SKM-1 treated with dmso at 0.1 percent for 144 hours (cell line): ENCODE measurements at regions not wholly inside any gene's neighbourhood (a gene's known extent, or its start where the extent isn't known, plus 50 kb on each side); places are given as distances from the start of the nearest gene placed in this dataset.

Source experiments
- DNase-seq: peaks from one replicate; lab custom pipeline; 2025; ENCODE audit not compliant: unreplicated experiment; lab: John Stamatoyannopoulos, UW

GRCh38 chr21:16011719-16012118 is 281.9 kb downstream of the USP25 start:
- no peak for DNase-seq

DNA sequence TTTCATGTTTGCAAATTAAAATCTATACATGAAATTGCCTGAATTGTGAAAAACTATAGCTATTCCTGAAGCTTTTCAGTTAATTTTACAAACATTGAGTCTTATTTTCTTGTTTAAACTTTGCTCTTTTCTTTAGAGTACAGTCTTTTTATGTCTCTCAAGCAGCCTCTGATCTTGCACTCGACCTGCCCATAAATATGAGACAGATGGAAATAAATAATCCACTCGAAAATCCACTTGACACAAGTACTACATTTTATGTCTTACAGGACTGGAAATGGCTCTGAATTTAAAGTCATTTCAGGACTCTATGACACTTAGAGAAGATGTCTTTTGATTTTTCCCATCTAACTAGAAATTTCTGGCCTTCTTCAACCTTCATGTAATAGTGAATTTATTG is 283.8 kb downstream of the USP25 start:
- DNase-seq, result no peak

GRCh38 chr21:16020878-16021277 is 291.1 kb downstream of the USP25 start:
- no peak for DNase-seq

DNA sequence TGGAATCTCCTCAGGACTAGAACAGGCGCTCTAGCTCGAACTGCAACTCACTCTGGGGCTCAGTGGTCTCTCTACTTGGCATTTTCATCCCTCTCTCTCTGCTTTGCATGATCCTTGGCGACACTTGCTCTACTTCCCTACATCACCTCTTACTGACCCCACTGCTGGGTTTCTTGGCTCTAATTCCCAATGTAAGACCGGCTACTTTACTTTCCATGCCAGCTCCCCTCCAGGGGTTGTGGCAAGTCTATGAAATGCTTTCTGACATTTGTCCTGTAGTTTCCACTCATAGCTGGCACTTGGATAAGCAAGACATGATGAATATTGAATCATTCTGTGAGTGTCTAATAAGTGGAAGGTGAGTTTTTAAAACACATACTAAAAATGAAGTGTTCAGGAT is 292.3 kb downstream of the USP25 start:
- no peak for DNase-seq

DNA sequence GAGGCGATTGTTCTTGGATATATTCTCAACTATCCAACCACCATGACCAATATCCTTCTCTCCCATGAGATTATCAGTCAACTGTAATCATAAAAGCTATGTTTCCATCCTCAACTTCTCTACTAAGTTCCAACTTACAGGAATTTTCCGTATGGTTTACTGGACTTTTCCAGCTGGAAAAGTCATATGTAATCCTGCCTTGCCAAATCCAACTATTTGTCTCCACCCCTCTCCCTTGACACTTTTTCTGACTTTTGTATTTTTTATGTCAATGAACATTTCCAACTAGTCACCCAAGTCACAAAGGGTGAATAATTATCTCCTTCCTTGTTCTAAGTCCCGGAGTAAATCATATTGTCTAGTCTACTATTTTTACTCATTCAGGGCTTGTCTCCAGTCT is 293.1 kb downstream of the USP25 start:
- no peak for DNase-seq

GRCh38 chr21:16028142-16028541 is 298.4 kb downstream of the USP25 start:
- DNase-seq, result no peak

GRCh38 chr21:16028941-16029464 is 299.2 kb downstream of the USP25 start:
- no peak for DNase-seq

DNA sequence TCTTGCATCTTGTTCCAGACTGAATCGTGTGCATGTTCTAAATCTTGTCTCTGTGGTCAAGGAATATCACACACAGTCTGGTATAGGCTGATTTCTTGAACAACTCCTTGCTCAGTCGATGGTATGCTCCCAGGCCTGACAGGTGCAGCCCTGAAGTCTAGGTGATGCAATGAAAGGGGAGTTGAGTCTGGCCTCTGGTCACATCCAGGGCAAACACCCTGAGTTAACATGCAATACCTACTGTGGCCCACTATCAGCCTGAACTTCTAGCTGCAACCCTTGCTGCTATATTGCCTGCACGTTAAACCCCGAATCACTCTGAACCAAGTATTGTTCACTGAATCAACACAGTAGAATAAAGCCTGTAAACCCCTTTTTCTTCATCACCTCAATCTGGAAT is 303.4 kb downstream of the USP25 start:
- DNase-seq, result no peak

- DNase-seq, result no peak
Observed at GRCh38 chr21:16034446-16035190, 304.8 kb downstream of the USP25 start.

- DNase-seq, result peak; percentile 53
Observed at GRCh38 chr21:16037421-16037955, 307.7 kb downstream of the USP25 start.

DNA sequence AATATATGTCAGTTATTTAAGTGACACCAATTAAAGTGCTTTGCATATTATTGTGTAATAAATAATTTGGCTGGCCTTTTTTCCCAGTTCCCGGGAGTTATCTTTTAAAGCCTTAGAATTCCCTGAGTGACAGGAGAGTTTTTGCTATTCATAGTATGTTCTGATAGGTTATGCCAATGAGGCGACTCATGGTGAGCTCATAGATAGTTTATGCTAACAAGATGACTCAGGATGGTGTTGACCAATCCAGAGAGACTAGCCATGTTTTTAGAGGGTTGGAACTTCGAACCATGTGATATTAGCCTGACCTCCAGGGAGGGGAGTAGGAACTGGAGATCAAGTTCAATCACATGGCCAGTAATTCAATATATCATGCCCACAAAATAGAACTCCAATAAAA is 310.8 kb downstream of the USP25 start:
- no peak for DNase-seq

GRCh38 chr21:16044676-16045075 is 314.9 kb downstream of the USP25 start:
- DNase-seq, result no peak

DNA sequence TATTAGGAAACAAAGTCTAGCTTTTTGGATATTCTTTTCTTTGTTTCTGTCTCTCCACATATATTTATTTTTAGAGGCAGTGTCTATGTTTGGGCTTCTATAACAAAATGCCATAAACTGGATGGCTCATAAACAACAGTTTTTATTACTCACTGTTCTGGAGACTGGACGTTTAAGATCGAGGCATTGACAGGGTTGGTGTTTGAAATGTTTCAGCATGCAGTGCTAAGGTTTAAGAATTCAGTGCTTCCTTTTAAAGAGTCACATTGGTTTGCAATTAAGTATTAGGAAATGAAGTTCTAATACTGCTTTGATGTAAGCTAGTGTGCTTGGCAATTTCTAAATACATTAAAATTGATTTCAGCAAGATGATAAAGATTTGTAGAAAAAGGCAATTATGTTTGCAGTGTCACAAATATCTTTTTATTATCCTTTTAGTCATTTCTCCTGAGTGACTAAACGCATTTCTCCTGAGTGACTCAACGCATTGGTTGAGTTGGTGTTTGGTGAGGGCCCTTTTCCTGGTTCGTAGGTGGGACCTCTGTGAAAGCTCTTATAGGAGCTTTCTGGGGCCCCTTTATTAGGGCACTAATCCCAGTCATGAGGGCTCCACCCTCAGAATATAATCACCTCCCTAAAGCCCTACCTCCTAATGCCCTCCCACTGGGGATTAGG is 317.0 kb downstream of the USP25 start:
- no peak for DNase-seq

DNA sequence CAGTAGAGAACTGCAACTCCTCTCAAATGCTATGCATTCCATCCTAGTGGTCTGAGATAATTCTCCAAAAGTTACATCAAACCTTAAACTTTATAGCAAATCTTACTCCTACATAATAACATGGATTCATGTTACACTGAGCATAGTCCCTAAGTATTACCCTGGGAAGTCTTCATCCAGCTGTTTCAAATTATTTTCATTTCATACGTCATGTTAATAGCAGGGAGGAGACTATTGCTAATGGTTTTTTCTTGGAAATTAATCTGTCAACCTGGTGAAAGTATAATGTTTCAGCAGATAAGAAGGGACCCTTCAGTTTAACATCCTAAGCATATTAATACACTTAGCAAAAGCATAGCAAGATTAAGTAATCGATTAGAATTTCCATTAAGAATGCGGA is 318.1 kb downstream of the USP25 start:
- no peak for DNase-seq

DNA sequence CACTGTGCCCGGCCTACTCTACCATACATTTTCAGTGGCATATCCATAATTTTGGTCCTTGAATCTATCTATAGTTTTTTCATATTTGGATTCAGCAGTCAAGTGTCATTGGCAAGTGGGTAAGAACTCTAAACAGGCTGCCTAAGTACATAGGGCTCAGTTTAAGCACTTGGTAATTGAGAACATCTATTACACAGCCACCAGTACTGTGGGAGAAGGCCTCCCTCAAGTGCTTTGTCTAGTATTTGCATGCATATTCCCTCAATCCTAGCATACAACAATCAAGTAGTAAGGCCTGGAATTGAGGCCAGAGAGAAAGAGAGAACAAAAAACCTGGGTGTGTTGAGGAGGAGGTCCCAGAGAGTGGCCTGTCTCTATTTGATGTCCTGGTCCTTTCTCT is 325.2 kb downstream of the USP25 start:
- DNase-seq, result no peak

- DNase-seq, result no peak
Observed at GRCh38 chr21:16058896-16059295, 329.1 kb downstream of the USP25 start.

DNA sequence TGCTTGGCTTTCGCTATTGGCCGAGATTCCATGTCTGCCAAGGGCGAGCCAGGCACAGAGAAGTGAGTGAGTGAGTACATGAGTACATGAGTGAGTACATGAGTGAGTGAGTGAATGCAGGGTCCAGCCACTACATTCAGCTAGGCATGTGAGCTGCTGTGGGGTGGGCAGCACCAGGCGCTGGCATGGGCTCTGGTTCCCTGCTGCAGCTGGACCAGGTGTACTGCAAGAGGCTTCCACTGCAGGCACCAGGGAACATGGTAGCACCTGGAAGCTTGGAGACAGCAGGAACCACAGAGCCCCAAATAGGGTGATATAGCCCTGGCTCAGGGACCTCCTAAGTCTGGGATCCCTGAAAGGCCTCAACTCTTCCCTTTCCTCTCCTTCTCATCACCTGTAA is 330.2 kb downstream of the USP25 start:
- no peak for DNase-seq

DNA sequence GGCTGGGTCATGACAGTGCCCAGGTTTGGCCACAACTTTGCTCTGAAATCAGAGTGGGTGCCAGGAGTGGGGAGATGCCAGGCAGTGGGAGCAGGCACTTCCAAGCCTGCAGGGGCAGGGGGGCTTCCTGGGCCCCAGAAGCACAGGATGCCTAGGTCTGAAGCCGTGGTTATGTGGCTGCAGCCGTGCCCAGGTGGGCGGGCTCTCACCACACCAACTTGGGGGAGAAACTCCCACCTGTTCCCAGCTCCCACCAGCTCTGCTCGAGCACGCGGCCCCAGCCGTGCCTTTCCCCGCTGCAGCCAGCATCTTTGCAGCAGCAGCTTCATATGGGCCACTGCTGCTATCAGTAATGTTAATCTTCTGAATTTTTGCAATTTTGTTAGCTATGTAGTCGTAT is 331.4 kb downstream of the USP25 start:
- DNase-seq, result no peak

DNA sequence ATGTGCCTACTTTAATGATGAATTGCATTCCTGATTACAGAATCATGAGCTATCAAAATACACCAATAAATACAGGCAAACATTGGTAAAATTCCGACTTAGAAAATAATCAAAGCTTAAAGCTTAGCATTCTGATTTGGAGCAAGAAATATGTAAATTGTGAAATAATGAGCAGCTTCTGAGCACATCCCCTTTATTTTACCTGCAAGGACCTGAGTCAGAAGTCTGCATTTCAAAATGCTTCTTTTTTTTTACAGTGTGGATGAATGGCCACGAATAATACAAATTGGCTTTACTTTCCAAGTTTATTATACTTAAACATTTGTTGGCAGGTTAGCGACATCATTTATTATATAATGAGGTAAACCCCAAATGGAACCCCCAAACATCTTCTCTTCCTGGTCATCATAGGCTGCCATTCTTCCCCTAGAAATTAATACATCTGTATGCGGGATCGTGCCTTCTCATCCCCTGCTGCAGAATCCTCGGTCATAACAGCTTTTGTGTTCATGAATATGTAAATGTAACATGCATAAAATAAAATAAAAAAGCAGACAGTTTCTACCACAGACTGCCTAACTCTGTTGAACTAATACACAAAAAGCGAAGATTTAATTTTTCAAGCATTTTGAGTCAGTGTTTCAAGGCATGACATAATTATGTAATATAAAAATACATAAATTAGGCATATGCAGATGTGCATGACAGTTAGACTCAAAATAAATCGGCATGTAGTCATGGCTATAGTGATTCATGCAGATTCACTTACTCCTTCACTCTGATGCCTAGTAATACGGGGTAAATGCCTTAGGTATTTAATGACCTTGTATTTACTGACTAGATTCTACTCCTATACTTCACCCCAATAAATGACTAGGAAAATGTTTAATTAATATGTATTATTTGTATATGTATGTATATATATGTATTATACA is 339.7 kb downstream of the USP25 start:
- DNase-seq, result no peak

GRCh38 chr21:16070207-16070651 is 340.4 kb downstream of the USP25 start:
- DNase-seq, result no peak

DNA sequence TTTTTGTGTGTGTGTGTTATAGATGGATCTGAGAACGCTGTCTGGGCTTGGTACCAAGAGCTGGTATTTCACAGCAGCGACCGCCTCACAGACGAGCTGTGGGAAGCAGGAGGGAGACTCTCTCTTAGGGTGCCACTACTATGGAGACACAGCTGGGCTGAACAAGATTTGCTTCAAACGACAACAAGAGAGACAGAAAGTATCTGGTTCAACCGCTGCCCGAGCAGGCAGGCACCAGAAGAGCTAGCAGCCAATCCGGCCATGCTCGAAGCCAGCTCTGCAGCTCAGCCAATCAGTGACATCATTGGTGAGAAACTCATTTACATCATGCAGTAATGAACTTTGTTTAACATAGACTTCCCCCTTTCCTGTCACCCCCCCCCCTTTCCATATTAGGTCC is 341.3 kb downstream of the USP25 start:
- no peak for DNase-seq
